ENCODE measurements at regions not wholly inside any gene's neighbourhood (a gene's known extent, or its start where the extent isn't known, plus 50 kb on each side); places are given as distances from the start of the nearest gene placed in this dataset.

- no peak for DNase-seq (ENCODE audit: low read depth in 3 of 3)
These were observed 168.1 kb upstream of the DMRT1 start for GRCh38 chr9:673264-673965.

DNA sequence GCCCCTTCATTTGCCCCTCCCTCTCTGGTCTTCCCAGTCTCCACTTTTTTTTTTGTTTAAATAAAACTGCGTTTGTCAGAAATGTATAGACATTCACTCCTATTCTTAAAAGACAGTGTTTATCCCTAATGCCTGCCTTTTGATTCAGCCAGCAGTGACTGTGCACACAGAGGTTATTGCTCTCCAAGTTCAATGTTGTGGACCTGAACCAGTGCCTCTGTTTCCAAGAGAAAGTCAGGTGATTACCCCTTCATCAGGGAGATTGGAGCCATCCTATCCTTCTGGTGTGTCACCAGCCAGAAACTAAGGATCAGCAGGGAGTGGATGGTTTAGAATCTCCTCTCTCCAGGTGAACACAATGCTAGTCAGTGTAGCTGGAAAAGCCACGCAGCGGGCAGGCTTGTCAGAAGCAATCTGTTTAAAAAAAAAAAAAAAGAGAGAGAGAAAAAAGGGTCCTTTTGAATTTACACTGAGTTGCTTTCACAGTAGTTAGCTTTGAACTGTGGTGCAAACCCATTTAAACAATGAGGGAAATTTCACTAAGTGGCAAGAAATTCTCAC, 167.5 kb upstream of the DMRT1 start:
- DNase-seq (ENCODE audit: low read depth in 3 of 3), result no peak

DNA sequence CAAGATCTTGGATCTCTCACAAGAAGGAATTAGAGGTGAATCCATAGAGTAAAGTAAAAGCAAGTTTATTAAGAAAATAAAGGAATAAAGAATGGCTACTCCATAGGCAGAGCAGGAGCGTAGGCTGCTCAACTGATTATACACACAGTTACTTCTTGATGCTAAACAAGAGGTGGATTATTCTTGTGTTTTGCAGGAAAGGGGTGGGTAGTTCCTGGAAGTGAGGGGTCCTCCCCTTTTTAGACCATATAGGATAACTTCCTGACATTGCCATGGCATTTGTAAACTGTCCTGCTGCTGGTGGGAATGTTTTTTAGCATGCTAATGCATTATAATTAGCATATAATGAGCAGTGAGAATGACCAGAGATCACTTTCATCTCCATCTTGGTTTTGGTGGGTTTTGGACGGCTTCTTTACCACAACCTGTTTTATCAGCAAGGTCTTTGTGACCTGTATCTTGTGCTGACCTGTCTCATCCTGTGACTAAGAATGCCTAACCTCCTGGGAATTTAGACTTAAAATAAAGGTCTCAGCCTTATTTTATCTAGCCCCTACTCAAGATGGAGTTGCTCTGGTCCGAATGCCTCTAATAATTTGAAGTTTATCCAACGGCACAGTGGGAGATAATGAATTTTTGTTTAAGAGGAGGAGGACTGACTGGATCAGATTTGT, 165.7 kb upstream of the DMRT1 start:
- DNase-seq (ENCODE audit: low read depth in 3 of 3), result no peak

GRCh38 chr9:676780-677438, 164.6 kb upstream of the DMRT1 start:
- DNase-seq (ENCODE audit: low read depth in 3 of 3), result no peak

DNA sequence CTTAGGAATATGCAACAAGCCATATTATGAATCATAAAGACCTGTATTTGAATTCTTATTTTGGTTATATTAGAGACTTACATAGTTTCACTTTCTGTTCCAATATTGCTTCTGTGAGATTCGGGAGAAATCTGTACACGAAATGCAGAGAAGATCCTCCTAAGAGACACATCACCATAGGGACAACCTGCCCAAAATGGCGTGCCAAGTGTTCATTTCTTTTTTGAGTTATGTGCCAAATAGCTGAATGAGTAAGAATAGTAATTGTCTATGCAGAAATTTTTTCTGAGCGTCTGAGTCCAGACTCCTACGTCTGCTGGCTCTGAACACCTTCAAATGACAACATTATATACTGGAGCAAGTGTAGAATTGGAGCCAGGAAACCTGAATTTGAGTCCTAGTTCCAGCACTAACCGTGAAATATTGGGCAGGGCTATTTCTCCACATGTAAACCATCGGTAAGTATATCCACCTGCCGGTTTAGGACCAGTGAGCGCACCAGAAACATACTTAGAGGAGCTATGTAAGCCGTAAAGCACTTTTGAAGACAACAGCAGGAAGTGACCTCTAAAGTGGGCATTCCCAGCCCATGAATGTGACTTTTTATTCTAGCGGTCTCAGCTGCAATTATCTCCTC, 163.9 kb upstream of the DMRT1 start:
- no peak for DNase-seq (ENCODE audit: low read depth in 3 of 3)

DNA sequence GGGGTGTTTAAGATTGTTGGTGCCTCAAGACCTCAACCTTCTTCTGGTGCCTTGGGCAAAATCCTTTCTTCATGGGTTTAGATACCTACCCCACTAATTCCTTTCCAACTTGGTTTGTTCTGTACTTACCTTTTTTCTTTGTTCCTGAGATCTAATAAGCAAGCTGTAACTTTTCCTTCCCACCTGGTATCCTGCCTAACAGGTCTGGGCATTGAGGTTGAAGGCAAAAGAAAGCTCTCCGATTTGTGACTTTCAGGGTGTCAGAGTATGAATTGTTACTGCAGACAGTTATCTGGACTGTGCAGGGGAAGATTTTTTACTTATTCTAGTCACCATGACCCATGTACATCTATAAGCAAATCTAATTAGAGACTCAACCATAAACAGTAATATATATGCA, 162.6 kb upstream of the DMRT1 start:
- no peak for DNase-seq (ENCODE audit: low read depth in 3 of 3)

DNA sequence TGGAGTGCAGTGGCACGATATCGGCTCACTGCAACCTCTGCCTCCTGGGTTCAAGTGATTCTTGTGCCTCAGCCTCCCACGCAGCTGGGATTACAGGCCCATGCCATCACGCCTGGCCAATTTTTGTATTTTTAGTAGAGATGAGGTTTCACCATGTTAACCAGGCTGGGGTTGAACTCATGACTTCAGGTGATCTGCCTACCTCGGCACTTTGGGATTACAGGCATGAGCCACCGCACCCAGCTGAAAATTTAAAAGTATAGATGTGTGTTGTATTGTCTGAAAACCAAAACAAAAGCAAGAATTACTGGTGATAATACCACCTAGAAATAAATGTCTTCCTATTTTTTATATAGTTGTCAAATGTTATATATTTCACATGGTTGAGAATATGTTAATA, 162.0 kb upstream of the DMRT1 start:
- DNase-seq (ENCODE audit: low read depth in 3 of 3), result no peak

DNA sequence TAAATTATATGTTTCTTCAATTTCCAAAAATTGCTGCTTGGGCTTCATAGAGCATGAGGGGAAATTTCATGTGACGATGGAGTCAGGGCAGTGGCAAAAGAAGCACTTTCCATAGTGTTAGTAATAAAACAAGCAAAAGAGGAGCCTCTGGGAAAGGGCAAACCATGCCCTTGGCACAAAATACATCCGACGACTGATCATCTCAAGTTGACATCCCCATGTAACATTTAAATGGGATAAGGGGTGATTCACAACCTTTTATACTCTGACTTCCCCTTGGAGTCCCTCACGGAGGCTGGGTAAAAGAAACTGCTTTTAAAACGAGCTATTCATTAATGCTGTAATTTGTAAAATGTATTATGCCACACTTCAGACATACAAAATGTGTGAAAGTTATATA, 161.4 kb upstream of the DMRT1 start:
- DNase-seq (ENCODE audit: low read depth in 3 of 3), result no peak

DNA sequence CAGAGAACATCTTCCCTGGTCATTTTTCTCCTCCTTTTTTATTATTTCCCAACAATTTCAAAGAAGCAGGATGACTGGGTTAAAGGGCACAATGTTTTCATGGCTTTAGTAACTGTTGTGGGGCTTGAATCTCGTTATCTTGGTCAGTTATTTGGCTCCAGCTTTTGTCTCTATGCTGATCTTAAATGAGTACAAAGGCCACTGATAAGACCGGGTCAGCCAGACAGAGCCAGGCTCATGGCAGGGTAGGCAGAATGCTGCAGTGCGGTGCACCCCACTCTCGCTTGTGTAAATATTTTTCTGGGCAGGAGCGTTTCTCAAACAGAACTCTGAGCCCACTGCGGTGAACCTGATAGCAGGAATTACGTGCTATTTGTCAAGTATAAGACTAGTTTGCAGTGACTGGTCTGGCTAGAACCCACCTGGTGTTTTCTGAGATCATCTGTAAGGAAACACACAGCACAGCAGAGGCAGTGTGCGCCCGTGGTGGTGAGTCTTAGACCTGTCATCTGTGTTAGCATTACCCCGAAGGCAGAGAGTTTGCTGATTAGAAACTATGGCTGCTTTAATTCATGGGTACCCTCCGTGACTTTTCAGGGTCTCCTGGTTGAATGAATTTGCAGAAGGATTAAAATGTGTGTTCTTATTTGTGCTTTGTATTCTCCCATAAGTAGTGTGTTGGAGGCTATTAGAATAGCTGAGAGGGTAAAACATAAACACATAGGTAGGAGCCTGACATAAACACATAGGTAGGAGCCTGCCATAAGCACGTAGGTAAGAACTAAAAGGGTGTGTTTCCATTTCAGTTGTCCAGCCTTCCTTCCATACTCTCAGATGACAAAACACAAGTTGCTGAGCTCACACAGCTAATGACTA, 158.6 kb upstream of the DMRT1 start:
- DNase-seq (ENCODE audit: low read depth in 3 of 3), result no peak

GRCh38 chr9:683509-684021, 157.9 kb upstream of the DMRT1 start:
- DNase-seq (ENCODE audit: low read depth in 3 of 3), result no peak

- DNase-seq (ENCODE audit: low read depth in 3 of 3), result no peak
These were observed 157.2 kb upstream of the DMRT1 start for GRCh38 chr9:684054-684890.

- no peak for DNase-seq (ENCODE audit: low read depth in 3 of 3)
These were observed 156.6 kb upstream of the DMRT1 start for GRCh38 chr9:684941-685340.

DNA sequence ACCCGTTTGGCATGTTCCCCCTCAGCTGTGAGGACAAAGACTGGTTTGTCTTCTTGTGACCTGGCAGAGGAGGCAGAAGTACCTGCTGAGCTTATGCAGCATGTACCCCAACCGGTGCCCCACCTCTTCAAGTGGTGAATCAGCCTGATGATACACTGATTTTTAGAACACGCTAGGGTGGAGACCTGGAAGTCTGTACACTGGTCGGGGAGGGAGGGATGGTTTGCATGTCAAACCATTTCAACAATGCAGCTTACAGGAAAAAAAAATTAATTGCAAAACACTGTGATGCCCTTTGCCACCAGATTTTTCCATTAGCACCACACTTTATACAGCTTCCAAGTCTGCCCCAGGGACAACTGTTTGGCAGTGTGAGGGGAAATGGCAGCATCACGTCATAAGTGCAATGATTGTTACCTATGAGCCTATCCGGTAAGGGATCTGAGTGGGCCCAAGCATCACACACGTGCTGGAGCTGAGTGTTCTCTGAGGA, 155.1 kb upstream of the DMRT1 start:
- DNase-seq (ENCODE audit: low read depth in 3 of 3), result no peak

- DNase-seq (ENCODE audit: low read depth in 3 of 3), result no peak
These were observed 154.3 kb upstream of the DMRT1 start for GRCh38 chr9:687034-687785.

GRCh38 chr9:687994-688393, 153.5 kb upstream of the DMRT1 start:
- no peak for DNase-seq (ENCODE audit: low read depth in 3 of 3)

DNA sequence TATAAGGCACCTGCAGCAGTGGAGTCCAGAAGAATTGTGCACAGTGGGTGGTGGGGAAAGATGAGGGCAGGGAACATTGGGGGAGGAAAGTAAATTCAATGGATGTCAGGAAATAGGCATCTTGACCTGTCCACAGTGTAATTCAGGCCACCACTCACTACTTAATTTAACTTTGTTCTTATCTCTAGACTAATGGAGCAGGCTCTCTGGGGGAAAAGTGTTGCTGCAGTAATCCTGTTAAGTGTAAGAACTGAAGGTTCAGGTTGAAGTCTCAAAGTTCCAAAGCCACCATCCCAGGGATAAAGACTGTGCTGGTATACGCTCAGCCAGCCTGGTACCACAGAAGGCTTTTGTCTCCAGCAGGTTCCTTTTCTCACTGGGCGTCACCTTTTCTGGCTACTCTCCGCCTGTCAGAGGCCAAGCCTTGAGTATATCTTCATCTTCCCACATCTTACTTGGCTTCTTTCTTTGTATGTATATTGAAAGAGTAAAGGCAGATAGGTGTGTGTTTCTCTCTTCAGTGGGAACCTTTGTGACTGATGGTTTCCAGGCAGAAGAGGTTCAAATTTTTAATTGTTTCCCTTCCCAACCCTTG, 150.9 kb upstream of the DMRT1 start:
- DNase-seq (ENCODE audit: low read depth in 3 of 3), result no peak

DNA sequence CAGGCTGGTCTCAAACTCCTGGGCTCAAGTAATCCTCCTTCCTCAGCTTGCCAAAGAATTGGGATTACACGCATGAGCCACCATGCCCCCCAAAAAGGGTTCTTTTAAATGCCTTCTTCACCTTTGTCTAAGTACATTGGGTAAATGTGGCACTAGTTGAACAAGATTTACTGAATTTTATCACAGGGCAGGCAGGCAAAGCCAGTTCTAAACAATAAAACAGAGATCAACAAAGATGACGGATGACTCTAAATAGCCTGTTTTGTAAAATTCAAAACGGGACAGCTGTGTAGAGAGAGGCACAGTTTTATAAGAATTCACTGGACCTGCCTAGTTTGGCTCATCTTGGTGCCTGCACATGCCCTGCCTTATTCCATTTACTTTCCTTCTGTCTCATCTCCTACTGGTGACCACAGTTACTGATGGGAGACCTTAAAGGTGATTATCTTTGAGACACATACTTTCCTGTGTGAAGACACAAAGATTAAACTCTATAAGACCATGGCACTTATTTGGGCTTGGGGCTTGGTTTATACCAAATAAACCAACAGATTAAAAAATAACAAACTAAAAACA, 149.6 kb upstream of the DMRT1 start:
- DNase-seq (ENCODE audit: low read depth in 3 of 3), result no peak

- DNase-seq (ENCODE audit: low read depth in 3 of 3), result no peak
These were observed 148.8 kb upstream of the DMRT1 start for GRCh38 chr9:692636-693129.

Measured in stimulated activated CD4-positive, alpha-beta T cell treated with anti-CD3 and anti-CD28 coated beads, TNF-alpha, amount 100 ng/mL, for 48 hours (primary cell).